ENCODE measurements at regions not wholly inside any gene's neighbourhood (a gene's known extent, or its start where the extent isn't known, plus 50 kb on each side); places are given as distances from the start of the nearest gene placed in this dataset.

DNA sequence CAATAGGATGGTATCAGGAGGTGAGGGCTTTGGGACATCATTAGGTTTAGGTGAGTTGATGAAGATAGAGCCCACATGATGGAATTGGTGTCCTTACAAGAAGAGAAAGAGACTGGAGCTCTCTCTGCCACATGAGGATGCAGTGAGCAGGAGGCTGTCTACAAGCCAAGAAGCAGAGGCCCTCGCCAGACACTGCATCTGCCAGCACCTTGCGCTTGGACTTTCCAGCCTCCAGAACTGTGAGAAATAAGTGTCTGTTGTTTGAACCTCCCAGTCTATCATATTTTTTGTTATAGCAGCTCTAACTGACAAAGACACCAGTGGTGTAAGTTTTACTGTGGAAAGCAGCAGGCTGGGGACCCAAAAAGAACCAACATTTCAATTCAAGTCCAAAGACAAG lies 571.1 kb upstream of the ID2 start:
- TF ChIP-seq CTCF (IDR thresholded peaks at IDR 0.05), result no peak
- no peak for TF ChIP-seq POLR2AphosphoS5 (IDR thresholded peaks at IDR 0.05)
